Epithelial cell of esophagus (primary cell): ENCODE measurements at regions not wholly inside any gene's neighbourhood (a gene's known extent, or its start where the extent isn't known, plus 50 kb on each side); places are given as distances from the start of the nearest gene placed in this dataset.
A peak's percentile ranks its signal among the peaks of the same experiment; 100 is the strongest.

Experiments
- DNase-seq: peaks from one replicate; pipeline ENCODE4 v3.0.0; 2010; ENCODE audit warnings: low read depth
- H3K4me3 ChIP-seq: 2 replicates; pipeline ENCODE4 v1.5.1; 2011; ENCODE audit warnings: mild to moderate bottlenecking, low read length, control low read depth
- TF ChIP-seq, protein P1 (sequence below): IDR thresholded peaks from 2 replicates; pipeline ENCODE4 v1.5.1; 2011; ENCODE audit warnings: low read depth, mild to moderate bottlenecking, low read length, control low read depth, inconsistent platforms; ENCODE audit not compliant: insufficient read depth; ENCODE audit errors: missing control alignments

- DNase-seq: no peak
- no peak overlapping the region for H3K4me3 ChIP-seq
- TF ChIP-seq, protein P1, sequence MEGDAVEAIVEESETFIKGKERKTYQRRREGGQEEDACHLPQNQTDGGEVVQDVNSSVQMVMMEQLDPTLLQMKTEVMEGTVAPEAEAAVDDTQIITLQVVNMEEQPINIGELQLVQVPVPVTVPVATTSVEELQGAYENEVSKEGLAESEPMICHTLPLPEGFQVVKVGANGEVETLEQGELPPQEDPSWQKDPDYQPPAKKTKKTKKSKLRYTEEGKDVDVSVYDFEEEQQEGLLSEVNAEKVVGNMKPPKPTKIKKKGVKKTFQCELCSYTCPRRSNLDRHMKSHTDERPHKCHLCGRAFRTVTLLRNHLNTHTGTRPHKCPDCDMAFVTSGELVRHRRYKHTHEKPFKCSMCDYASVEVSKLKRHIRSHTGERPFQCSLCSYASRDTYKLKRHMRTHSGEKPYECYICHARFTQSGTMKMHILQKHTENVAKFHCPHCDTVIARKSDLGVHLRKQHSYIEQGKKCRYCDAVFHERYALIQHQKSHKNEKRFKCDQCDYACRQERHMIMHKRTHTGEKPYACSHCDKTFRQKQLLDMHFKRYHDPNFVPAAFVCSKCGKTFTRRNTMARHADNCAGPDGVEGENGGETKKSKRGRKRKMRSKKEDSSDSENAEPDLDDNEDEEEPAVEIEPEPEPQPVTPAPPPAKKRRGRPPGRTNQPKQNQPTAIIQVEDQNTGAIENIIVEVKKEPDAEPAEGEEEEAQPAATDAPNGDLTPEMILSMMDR: no peak
Measured at GRCh38 chr15:38046257-38047051, 112.0 kb downstream of the TMCO5A start.

DNA sequence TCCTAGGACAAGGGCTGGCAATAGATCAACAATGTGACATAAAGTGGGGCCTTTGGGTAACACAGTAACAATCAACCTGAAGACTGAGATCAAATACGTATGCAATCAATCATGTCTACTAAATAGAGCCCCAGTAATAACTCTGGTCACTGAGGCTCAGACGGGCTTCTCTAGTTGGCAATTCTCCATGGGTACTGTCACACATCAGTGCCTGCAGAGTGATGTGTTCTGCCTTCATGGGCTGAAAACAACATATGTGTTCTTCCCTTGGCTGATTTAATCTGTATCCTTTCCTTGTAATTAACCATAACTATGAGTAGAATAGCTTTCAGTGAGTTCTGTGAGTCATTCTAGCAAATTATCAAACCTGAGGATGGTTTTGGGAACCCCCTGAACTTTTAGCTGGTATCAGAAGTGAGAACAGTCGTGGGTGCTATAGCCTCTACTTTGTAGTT, 113.6 kb downstream of the TMCO5A start:
- TF ChIP-seq, protein P1: no peak
- no peak overlapping the region for H3K4me3 ChIP-seq
- DNase-seq: no peak

DNA sequence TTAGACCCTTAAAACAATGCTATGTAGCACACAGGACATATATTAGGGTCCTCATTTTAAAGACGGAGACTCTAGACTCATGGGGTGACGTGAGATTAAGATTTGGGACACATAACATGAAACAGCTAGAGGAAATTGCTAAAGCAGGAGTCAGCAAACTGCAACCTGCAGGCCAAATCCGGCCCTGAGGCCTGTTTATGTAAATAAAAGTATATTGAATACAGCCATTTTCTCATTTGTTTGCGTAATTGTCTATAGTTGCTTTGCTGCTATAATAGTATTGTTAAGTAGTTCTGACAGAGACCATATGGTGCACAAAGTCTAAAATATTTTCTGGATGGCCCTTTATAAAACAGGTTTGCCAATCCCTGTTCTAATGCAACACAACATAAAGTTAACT, 115.5 kb downstream of the TMCO5A start:
- TF ChIP-seq, protein P1: no peak
- no peak overlapping the region for H3K4me3 ChIP-seq
- DNase-seq: peak; percentile 82

DNA sequence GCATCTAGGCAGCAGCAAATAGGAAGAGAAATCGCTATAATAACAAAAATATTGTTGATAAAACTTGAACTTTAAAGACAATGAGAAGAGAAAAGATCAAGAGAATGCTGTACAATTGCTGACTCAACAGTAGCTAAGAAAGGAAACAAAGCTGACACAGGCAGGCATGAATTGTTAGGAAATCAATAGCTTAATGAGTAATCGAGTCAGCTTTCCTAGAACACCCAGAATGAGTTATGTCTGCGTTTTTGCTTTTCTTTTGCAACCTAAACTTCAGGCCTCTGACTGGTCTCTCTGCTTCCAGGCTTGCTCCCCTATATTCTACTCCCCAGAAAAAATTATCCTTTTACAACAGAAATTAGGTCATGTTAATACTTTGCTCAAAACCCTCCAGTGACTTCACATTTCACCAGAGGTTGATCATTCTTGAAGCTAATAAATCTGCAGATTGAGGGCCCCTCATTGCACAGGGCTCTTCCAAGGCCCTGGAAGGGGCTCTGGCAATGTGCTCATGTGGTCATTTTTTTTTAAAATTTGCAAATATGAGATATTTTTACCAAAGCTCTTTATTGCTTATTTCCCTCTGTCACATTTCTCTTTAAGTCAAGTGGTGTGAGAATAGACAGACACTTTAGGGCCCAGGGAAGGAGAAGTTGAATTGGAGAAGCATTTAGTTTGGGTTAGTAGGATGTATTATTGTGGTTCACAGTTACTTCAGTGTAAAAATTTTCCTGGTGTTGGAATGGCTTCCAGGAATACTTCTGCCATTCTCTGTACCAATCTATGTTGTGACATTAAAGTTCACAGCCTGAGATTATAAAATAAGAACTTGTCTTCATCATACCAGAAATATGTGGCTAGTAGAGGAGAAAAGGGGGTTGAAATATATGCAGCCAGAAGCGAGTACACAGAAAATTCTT, 116.3 kb downstream of the TMCO5A start:
- TF ChIP-seq, protein P1: no peak
- DNase-seq: peak; percentile 91
- H3K4me3 ChIP-seq: no peak overlapping the region

GRCh38 chr15:38053205-38053604, 118.8 kb downstream of the TMCO5A start:
- no peak for DNase-seq
- no peak overlapping the region for H3K4me3 ChIP-seq
- TF ChIP-seq, protein P1: no peak

- TF ChIP-seq, protein P1: no peak
- DNase-seq: no peak
- no peak overlapping the region for H3K4me3 ChIP-seq
Measured at GRCh38 chr15:38053776-38054175, 119.3 kb downstream of the TMCO5A start.
